ENCODE measurements at regions not wholly inside any gene's neighbourhood (a gene's known extent, or its start where the extent isn't known, plus 50 kb on each side); places are given as distances from the start of the nearest gene placed in this dataset.

DNA sequence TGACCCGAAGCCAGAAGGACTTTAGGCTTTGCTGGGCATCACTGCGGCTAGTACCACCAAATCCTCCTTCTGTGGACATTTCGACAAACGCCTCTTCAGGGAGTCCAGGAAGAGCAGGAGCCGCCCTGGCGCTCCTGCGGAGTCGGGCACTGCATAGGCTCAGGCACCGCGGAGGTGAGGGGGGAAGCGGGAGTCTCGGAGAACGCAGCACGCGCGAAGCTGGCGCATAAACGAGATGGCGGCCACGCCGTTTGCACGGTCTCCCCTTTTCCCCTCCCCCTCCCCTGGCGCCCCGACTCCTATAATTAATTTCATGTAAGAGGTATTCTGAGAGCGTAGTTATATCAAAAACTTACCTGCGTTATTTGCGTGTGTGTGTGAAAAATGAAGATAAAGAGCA lies 137.8 kb upstream of the GAS1 start:
- ATAC-seq (no peak), DNase-seq (no peak)

DNA sequence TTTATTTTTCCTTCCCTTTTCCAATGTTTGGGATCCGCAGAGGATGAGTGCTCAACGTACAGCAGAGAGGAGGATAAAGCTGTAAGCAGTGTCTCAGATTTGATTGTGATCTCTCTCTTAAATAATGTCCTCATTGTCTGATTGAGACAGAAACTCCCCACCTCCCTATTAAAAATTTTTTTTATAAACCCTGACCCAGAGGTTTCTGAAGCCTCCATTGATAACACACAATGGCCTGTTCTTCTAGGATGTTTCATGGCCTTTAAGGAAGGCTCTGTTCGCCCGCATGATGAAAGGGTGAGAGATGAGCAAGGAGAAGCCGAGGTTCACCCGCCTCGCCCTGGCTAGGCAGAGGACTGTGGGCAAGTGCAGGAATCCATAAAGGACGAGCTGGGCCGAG lies 138.2 kb upstream of the GAS1 start:
- ATAC-seq, result no peak
- DNase-seq, result no peak

- no peak for ATAC-seq
- no peak for DNase-seq
Measured at GRCh38 chr9:87086221-87086818, 139.0 kb upstream of the GAS1 start.

- ATAC-seq (no peak), DNase-seq (no peak)
Measured at GRCh38 chr9:87087197-87087596, 139.9 kb upstream of the GAS1 start.

DNA sequence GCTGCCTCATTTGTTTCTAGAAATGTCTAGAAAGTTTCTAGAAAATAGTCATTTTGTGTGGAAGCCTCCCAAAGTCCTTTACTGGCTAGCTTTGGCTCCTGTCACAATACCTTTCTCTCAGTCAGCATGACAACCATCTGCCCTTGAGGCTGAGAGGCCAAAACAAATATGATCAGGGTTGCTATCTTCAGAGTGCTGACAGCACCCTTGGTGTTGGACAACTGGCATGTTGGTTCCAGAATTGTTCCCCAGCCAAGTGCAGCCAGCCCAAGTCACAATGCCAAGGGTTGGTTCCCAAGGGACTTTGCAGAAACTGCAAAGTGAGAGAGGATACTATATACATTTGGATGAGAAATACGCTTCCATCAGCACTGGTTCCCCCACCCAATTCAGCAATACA lies 140.9 kb upstream of the GAS1 start:
- ATAC-seq (no peak), DNase-seq (no peak)

- ATAC-seq (no peak), DNase-seq (no peak)
Measured at GRCh38 chr9:87088621-87089365, 141.5 kb upstream of the GAS1 start.

DNA sequence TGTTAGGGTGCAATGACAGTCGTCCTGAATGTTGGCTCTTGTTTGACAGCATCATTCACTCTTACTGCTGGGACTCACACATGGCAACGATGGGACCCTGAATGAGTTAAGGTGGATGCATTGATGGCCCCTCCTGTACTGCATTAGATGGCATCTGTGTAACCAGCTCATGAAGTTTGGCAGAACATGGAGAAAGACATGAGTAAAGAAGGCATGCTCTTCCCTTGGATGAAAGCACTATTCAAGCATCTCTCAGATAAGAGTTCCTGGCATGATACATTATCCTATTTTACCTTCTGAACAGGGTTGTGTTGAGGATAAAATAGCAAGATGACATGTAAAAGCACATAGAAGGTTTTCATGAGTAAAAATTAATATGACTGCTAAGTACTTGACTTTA lies 142.2 kb upstream of the GAS1 start:
- ATAC-seq (no peak), DNase-seq (no peak)

DNA sequence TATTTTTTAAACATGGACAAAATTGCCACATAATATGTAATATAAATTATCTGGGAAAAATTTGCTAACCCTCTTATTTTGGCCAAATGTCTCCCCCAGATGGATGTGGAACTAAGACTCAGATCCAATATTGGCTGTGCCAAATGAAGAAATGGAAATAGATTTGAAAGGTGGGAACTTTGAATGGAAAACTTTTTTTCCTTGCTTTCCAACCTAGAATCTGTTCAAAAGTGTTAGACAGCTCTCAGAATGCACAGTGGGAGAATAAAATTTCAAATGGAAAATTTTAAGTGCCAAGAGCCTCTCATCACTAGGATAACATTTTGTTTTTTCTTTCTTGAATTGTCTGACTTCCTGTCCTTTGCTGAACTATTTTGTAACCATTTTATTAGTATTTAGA lies 142.6 kb upstream of the GAS1 start:
- ATAC-seq (no peak), DNase-seq (no peak)

GRCh38 chr9:87093777-87094176 lies 146.5 kb upstream of the GAS1 start:
- no peak for DNase-seq
- no peak for ATAC-seq

GRCh38 chr9:87095951-87096350 lies 148.6 kb upstream of the GAS1 start:
- no peak for ATAC-seq
- no peak for DNase-seq

- ATAC-seq, result no peak
Measured at GRCh38 chr9:87096506-87096905, 149.2 kb upstream of the GAS1 start.

GRCh38 chr9:87097238-87097637 lies 149.9 kb upstream of the GAS1 start:
- ATAC-seq (no peak), DNase-seq (no peak)

More at GRCh38 chr9:87096506-87096905, 149.2 kb upstream of the GAS1 start:
- DNase-seq, result no peak

GRCh38 chr9:87099407-87099806 lies 152.1 kb upstream of the GAS1 start:
- ATAC-seq (no peak), DNase-seq (no peak)

GRCh38 chr9:87100001-87100400 lies 152.7 kb upstream of the GAS1 start:
- DNase-seq, result no peak
- ATAC-seq, result no peak

DNA sequence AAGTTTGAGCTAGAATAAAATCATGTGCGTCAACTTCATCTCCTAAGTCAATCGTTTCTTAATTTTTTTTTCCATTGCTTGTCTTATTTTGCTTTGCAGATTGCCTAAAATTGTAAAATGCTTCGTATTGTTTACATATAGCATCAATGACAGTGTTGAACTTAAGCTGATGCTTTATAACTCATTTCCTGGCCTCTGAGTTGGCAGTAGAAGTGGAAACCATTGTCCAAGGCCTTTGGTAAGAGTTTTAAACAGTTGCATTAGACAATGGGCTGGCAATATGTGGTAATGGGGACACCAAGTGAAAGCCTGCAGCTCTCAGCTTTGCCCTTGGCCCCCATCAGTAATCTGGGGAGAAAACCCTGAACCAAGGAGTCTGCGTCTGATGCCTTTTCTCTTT lies 154.8 kb upstream of the GAS1 start:
- no peak for ATAC-seq
- no peak for DNase-seq

DNA sequence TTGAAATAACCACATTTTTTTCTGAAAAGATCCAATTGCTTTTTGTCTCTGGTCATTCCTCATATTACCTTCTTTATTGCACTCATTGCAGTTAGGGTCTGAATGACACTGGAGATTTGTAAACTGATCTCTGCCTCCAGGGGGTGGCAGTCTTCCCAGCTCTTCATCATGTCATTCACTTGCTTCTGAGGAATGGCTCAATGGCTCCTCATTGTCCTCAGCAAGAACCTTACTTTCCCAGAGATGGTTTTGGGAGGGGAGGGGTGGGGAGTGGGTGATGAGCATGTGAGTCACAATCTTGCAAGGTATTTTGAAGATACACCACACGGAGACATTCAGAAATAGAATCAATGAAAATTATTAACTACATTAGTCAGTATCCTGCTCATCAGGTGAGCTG lies 159.8 kb upstream of the GAS1 start:
- DNase-seq (no peak), ATAC-seq (no peak)

DNA sequence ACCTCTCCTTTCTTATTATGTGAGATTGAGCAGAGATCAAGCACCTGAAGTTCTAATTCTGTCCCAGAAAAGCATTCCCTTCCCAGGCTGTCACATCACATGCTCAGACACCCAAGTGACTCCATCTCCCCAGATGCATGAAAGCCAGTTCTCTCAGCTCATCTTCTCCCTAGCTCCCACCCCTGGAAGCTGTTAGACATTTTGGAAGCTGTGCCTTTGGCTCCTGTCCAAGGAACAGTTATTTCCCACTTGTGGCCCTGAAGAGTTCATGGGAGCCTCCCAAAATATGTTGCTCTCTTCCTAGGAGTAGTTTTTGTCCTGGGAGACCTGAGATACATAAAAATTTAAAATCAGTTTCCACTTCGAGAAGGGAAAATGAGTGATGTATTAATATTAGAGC lies 161.4 kb upstream of the GAS1 start:
- ATAC-seq (no peak), DNase-seq (no peak)

DNA sequence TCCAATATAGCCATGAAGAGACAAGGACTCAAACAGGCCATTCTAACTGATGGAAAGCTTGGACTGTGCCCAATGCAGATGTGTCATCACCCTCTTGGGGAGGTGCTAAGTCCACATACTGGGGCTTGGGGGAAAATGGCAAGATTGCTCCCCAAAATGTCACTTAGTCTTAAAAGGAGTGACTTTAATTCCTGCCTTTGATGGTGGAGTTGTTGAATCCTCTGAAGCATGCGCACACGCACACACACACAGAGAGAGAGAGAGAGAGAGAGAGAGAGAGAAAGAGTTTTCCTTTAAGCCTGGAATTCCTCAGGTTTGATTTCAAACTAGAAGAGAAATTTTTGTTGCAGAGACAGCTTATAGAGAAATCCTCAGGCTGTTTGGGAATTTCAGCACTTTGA lies 161.9 kb upstream of the GAS1 start:
- ATAC-seq (no peak), DNase-seq (no peak)

- ATAC-seq (no peak), DNase-seq (no peak)
Measured at GRCh38 chr9:87109851-87110250, 162.5 kb upstream of the GAS1 start.

- DNase-seq (no peak), ATAC-seq (no peak)
Measured at GRCh38 chr9:87111010-87111409, 163.7 kb upstream of the GAS1 start.

- no peak for DNase-seq
- ATAC-seq, result no peak
Measured at GRCh38 chr9:87112656-87113055, 165.3 kb upstream of the GAS1 start.

DNA sequence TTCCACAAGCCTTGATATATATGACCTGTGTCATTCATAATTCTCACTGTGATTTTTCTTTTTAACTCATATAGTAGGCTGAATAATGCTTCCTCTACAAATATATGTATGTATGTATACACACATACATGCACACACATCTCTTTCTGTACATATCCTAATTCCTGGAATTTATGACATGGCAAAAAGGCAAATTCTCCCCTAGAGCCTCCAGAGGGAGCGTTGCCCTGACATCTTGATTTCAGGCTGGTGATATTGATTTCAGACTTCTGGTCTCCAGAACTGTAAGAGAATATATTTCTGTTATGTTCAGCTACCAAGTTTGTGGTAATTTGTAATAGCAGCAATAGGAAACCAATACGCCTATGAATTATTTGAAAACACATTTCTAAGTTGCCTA lies 166.6 kb upstream of the GAS1 start:
- no peak for ATAC-seq
- no peak for DNase-seq

DNA sequence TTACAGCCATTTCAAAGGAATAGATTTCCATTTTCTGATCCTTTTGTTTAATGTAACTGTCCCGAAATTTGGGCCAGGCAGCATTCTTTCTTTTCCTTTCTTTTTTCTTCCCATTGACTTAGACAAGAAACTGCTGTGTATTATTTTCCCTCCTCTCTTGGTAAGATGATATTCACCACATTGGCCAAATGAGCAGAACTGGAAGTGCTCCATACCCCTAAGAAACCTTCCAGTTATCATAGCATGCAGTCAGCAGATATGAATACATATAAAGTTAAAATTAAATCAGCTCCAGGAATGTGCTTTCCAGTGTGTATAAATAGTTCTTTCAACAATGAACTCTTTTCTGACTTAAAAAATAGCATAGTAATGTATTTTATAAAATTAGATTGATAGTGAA lies 168.5 kb upstream of the GAS1 start:
- DNase-seq (no peak), ATAC-seq (no peak)

- DNase-seq, result no peak
Measured at GRCh38 chr9:87116492-87116891, 169.2 kb upstream of the GAS1 start.

More at GRCh38 chr9:87116492-87116891, 169.2 kb upstream of the GAS1 start:
- ATAC-seq, result no peak

Measured in stimulated activated naive CD8-positive, alpha-beta T cell treated with anti-CD3 and anti-CD28 coated beads, Interleukin-15, Interleukin-2, amounts not matched to agents 100 U/mL and 50 U/mL, for 24 hours (primary cell).